Stimulated activated CD4-positive, alpha-beta T cell treated with anti-CD3 and anti-CD28 coated beads, Interleukin-12 subunit alpha, Interleukin-12 subunit beta, amount 100 ng/mL, for 24 hours (primary cell): ENCODE measurements at regions not wholly inside any gene's neighbourhood (a gene's known extent, or its start where the extent isn't known, plus 50 kb on each side); places are given as distances from the start of the nearest gene placed in this dataset.

Source experiments
- DNase-seq, 2 experiments: peaks; one replicate each; pipeline ENCODE4 v3.0.0-alpha.2; 2020; ENCODE audit warnings: low read depth in 2 of 2

DNA sequence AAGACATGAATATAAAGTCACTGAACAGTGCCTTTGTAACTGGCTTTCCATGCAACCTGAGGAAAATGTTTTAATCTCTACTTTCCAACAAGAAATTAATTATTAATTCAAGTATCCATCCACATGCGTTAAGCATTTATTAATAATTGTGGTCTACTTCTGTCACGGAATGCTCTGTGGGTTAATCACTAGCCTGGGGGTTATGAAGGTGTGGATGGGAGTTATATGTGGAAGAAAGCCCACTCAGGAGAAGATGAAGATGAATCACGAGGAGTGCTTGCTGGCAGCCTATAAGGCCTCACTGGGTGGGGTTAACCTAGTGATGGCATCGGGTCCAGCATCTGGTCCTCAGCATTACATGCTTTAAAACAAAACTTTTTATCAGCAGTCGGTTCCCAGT lies 99.5 kb upstream of the AVPR1A start:
- no peak for DNase-seq

DNA sequence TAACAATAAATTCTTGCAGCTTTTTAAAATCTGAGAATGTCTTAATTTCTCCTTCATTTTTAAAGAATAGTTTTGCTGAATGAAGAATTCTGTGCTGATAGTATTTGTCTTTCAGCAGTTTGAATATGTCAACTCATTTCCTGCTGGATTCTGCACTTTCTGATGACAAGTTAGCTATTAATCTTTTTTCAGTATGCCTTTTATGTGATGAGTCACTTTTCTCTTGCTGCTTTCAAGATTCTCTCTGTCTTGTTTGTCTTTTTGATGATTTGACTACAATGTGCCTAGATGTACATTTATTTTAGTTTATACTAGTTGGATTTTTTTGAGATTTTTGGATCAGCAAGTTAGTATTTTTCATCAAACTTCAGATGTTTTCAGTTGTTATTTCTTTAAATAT lies 87.9 kb upstream of the AVPR1A start:
- DNase-seq, result no peak

GRCh38 chr12:63232896-63233295 lies 81.9 kb upstream of the AVPR1A start:
- DNase-seq, result no peak

DNA sequence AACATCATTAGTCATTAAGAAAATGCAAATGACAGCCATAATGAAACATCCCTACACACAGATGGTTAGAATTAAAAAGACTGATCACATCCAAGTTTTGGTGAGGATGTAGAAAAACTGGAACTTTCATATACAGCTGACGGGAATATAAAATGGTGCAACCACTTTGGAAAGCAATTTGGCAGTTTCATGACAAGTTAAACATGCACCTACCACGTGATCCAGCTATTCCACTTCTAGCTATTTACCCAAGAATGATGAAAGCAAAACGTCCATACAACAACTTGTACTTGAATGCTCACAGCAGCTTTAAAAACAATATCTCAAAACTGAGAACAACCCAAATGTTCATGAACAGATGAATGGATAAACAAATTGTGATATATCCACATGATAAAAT lies 77.9 kb upstream of the AVPR1A start:
- no peak for DNase-seq

DNA sequence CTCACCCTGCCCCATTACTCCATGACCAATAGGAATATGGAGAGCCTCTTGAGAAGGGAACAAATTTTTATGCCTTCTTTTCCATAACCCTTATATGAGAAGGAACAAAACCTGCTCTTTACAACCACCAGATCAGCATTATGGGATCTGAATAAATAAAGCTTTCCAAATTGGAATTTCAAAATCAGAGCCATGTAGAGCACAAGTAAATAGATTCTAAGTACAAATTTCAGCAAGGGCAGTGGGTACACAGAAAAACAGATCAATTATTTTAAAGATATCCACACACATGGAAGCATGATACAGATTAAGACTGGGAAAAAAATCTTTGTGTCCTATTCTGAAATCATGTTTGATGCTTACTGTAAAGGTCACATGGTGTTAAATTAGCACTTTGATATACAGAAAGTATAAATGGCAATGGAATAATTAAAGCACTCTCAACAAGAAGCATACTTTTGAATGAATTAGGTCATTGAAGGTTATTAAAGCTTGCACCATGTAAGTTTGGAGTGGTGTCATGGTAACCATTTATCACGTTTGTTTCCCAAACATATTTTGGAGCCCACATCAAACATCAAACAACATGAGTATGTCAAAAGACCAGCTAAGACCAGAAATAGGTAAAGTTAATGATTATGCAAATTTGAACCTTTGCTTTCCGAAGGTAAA lies 75.9 kb upstream of the AVPR1A start:
- no peak for DNase-seq

- no peak for DNase-seq
These were observed 73.4 kb upstream of the AVPR1A start for GRCh38 chr12:63224396-63224795.

DNA sequence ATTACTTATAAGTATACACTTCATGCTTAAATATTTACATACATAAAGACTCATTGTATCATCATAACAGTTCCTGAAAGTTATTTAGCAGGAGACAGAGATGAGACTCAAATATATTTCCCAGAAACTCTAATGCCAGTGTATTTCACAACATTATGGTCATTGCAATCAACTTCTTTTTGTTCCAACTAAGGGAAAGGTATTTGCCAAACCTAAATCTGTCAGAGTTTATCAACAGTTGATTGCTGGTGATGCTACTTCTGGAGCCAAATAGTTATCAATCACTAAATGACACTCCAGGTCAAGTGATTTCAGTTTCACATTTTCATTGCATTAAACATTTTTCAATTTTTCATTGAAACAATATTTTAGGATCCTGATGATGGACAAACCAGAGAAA lies 72.1 kb upstream of the AVPR1A start:
- DNase-seq, result no peak

DNA sequence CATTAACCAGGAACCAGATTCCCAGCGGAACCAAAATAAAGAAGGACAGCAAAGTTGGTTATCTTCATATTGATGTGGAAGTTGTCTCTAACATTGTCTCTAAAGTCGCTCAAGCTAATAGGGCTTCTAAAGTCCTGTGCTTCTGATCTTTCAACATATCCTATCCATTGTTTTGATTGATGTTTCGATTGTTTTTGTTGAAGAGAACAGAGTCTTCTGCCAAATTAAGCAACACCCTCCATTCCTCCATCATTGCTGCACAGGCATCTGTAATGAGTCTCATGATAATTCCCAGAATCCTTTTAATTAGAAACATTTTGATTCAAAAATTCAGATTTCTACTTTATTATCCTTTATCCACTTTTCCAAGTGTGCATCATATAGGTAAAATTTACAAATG lies 71.6 kb upstream of the AVPR1A start:
- no peak for DNase-seq

GRCh38 chr12:63220921-63221320 lies 69.9 kb upstream of the AVPR1A start:
- no peak for DNase-seq

DNA sequence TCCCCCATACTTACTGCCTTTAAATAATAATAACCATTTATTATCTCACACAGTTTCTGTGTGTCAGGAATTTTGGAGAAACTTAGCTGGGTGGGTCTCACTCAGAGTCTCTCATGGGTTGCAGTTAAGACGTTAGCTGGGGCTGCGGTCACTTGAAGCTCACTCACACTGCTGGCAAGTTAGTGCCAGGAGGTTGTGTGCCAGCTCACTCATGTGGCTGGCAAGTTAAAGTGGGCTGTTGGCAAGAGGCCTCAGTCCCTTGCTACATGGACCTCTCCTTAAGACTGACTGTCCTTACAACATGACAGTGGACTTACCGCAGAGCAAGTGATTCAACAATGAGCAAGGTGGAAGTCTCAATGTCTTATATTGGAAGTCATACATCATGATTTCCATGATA lies 61.3 kb upstream of the AVPR1A start:
- DNase-seq, result no peak

GRCh38 chr12:63208956-63209355 lies 58.0 kb upstream of the AVPR1A start:
- DNase-seq, result no peak

DNA sequence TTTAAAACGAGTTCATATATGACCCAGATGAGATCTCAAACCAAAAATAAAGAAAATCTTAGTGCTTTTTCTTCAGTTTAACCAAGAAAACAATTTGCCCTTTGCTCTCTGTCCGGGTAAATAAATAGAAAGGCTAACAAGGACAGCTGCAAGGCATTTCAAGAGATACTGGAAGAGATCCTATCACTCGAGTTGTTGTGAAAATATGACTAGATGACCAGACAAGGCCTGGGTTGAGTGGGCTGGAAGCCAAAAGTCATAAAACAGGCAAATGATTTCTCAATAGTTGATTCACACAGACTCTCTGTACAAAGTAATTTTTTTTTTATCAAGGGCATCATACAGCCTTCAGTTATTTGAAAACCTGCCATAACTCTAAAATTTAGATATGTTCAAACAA lies 55.9 kb upstream of the AVPR1A start:
- DNase-seq, result no peak

DNA sequence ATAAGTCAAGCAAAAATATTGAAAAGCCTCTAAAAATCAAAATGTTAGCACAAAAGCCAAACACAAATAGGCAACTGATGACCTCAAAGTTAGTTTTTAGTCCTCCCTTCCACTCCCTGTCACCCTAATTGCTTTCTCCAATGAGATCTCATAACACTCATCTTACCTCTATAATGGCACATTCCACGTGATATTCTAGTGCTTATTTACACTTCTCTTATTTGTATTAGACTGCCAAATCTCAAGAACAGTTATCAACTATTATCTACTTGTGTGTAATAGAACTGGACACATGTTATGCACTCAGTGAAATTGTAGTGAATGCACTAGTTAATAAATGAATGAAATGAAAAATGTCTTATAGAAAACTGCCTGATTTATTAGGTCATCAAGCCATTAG lies 55.5 kb upstream of the AVPR1A start:
- DNase-seq, result no peak
